IMR-90 (cell line): ENCODE measurements at regions not wholly inside any gene's neighbourhood (a gene's known extent, or its start where the extent isn't known, plus 50 kb on each side); places are given as distances from the start of the nearest gene placed in this dataset.

Source experiments
- ATAC-seq: fragments of 200-7000 bp; cut with Tn5 transposase; 2 replicates; pipeline ENCODE4 v1.9.1; 2020; ENCODE audit warnings: low read depth, mild to moderate bottlenecking, moderate library complexity
- BruUV-seq: library from RNA; stranded (reverse); fragments of 400-500 nt; replicated peaks from 2 replicates; lab custom pipeline; 2021; lab: Mats Ljungman, UMichigan
- CTCF ChIA-PET: fragments of 300-600 bp; formaldehyde crosslinking; extraction: SDS; loops from one replicate; lab custom pipeline; 2021; ENCODE audit warnings: antibody characterized with exemption; lab: Yijun Ruan, JAX
- POLR2A ChIA-PET: fragments of 300-600 bp; sonication (Branson Sonifier 250); formaldehyde crosslinking; loops from one replicate; lab custom pipeline; 2022; ENCODE audit warnings: antibody characterized with exemption; ENCODE audit not compliant: unreplicated experiment; lab: Charles Lee
- DNase-seq: peaks from one replicate; pipeline ENCODE4 v3.0.0; 2013
- H2AFZ ChIP-seq: replicated peaks from 2 replicates; pipeline ENCODE3; 2013; ENCODE audit warnings: low read length, mild to moderate bottlenecking; ENCODE audit not compliant: poor library complexity
- H2AK5ac ChIP-seq: 2 replicates; pipeline ENCODE4 v1.6.1; 2013; ENCODE audit warnings: low read depth, low read length, inconsistent platforms
- H2AK9ac ChIP-seq: replicated peaks from 2 replicates; pipeline ENCODE3; 2013; ENCODE audit warnings: mild to moderate bottlenecking, low read depth, low read length, moderate library complexity; ENCODE audit not compliant: poor library complexity
- H2BK120ac ChIP-seq: 2 replicates; pipeline ENCODE4 v1.6.1; 2013; ENCODE audit warnings: low read depth, low read length, inconsistent platforms
- H2BK15ac ChIP-seq: 3 replicates; pipeline ENCODE4 v1.6.1; 2013; ENCODE audit warnings: low read depth, low read length, inconsistent platforms
- H2BK20ac ChIP-seq: 2 replicates; pipeline ENCODE4 v1.6.1; 2013; ENCODE audit warnings: low read depth, mild to moderate bottlenecking, inconsistent platforms, low read length, moderate library complexity
- H2BK5ac ChIP-seq: 2 replicates; pipeline ENCODE4 v1.6.1; 2013; ENCODE audit warnings: mild to moderate bottlenecking, low read depth, low read length, inconsistent platforms; ENCODE audit not compliant: poor library complexity, severe bottlenecking
- H3K14ac ChIP-seq: replicated peaks from 2 replicates; pipeline ENCODE4 v1.6.1; 2013; ENCODE audit warnings: low read depth, low read length, inconsistent platforms
- H3K18ac ChIP-seq: 2 replicates; pipeline ENCODE4 v1.6.1; 2013; ENCODE audit warnings: low read depth, low read length, control low read depth
- H3K23ac ChIP-seq: 2 replicates; pipeline ENCODE4 v1.6.1; 2013; ENCODE audit warnings: low read depth, low read length, inconsistent platforms
- H3K27ac ChIP-seq: 2 replicates; pipeline ENCODE4 v1.5.1; 2013; ENCODE audit warnings: mild to moderate bottlenecking, control low read depth, low read length; ENCODE audit not compliant: insufficient read depth
- H3K27me3 ChIP-seq: 2 replicates; pipeline ENCODE4 v1.6.1; 2013; ENCODE audit warnings: low read length; ENCODE audit not compliant: control insufficient read depth, insufficient read depth
- H3K36me3 ChIP-seq: 2 replicates; pipeline ENCODE4 v1.6.1; 2013; ENCODE audit warnings: low read length, mixed read lengths; ENCODE audit not compliant: control insufficient read depth, insufficient read depth
- H3K4ac ChIP-seq: 2 replicates; pipeline ENCODE4 v1.6.1; 2013; ENCODE audit warnings: low read depth, low read length, inconsistent platforms
- H3K4me1 ChIP-seq: 2 replicates; pipeline ENCODE4 v1.6.1; 2013; ENCODE audit warnings: low read length, mixed read lengths; ENCODE audit not compliant: control insufficient read depth, insufficient read depth
- H3K4me2 ChIP-seq: 2 replicates; pipeline ENCODE4 v1.6.1; 2013; ENCODE audit warnings: low read depth, mild to moderate bottlenecking, control low read depth, low read length, moderate library complexity
- H3K4me3 ChIP-seq: 2 replicates; pipeline ENCODE4 v1.5.1; 2013; ENCODE audit warnings: low read depth, mild to moderate bottlenecking, control low read depth, low read length, moderate library complexity; ENCODE audit not compliant: insufficient read depth
- H3K56ac ChIP-seq: 2 replicates; pipeline ENCODE4 v1.6.1; 2013; ENCODE audit warnings: low read length, inconsistent platforms; ENCODE audit not compliant: insufficient read depth; ENCODE audit errors: extremely low read depth
- H3K79me1 ChIP-seq, 2 experiments: 2 replicates each; pipeline ENCODE4 v1.6.1; 2013; ENCODE audit warnings: low read length in 2 of 2, inconsistent platforms in 1 of 2, low read depth in 1 of 2
- H3K9ac ChIP-seq: 2 replicates; pipeline ENCODE4 v1.6.1; 2013; ENCODE audit warnings: low read depth, low read length, control low read depth
- H3K9me1 ChIP-seq: 2 replicates; pipeline ENCODE4 v1.6.1; 2013; ENCODE audit warnings: low read length, inconsistent platforms; ENCODE audit not compliant: insufficient read depth
- H3K9me3 ChIP-seq: 2 replicates; pipeline ENCODE4 v1.6.1; 2013; ENCODE audit warnings: low read length; ENCODE audit not compliant: control insufficient read depth, insufficient read depth
- H4K20me1 ChIP-seq: 2 replicates; pipeline ENCODE4 v1.6.1; 2013; ENCODE audit warnings: low read length, inconsistent platforms; ENCODE audit not compliant: insufficient read depth
- H4K5ac ChIP-seq: 2 replicates; pipeline ENCODE4 v1.6.1; 2013; ENCODE audit warnings: mild to moderate bottlenecking, low read depth, low read length, control low read depth
- H4K8ac ChIP-seq, 2 experiments: 2 replicates each; pipeline ENCODE4 v1.6.1; 2013; ENCODE audit warnings: low read depth in 2 of 2, low read length in 2 of 2, control low read depth in 1 of 2, inconsistent platforms in 1 of 2
- H4K91ac ChIP-seq: 2 replicates; pipeline ENCODE4 v1.6.1; 2013; ENCODE audit warnings: low read depth, low read length, inconsistent platforms; ENCODE audit not compliant: insufficient read depth
- BHLHE40 ChIP-seq: fragments of 150-350 bp; IDR thresholded peaks from 2 replicates; pipeline ENCODE4 v1.6.1; 2016; ENCODE audit warnings: mild to moderate bottlenecking, low read depth, low read length
- CEBPB ChIP-seq: IDR thresholded peaks from 2 replicates; pipeline ENCODE4 v1.6.1; 2012; ENCODE audit warnings: low read depth, low read length, improper control_type of control experiment
- CHD1 ChIP-seq: IDR thresholded peaks from 2 replicates; pipeline ENCODE4 v1.6.1; 2012; ENCODE audit warnings: low read depth, low read length, improper control_type of control experiment
- FOS ChIP-seq: fragments of 150-350 bp; IDR thresholded peaks from 2 replicates; pipeline ENCODE4 v1.6.1; 2016; ENCODE audit warnings: low read depth, low read length
- MAFK ChIP-seq: IDR thresholded peaks from 2 replicates; pipeline ENCODE4 v1.6.1; 2012; ENCODE audit warnings: low read depth, low read length, improper control_type of control experiment
- MAZ ChIP-seq: IDR thresholded peaks from 2 replicates; pipeline ENCODE4 v1.6.1; 2012; ENCODE audit warnings: low read depth, mild to moderate bottlenecking, low read length, improper control_type of control experiment, moderate library complexity, borderline replicate concordance
- MXI1 ChIP-seq: IDR thresholded peaks from 2 replicates; pipeline ENCODE4 v1.6.1; 2012; ENCODE audit warnings: low read depth, mild to moderate bottlenecking, low read length, moderate library complexity, borderline replicate concordance
- POLR2A ChIP-seq: IDR thresholded peaks from 2 replicates; pipeline ENCODE4 v1.6.1; 2012; ENCODE audit warnings: mild to moderate bottlenecking, low read depth, low read length
- RAD21 ChIP-seq: IDR thresholded peaks from 2 replicates; pipeline ENCODE4 v1.6.1; 2012; ENCODE audit warnings: low read length, improper control_type of control experiment
- RCOR1 ChIP-seq: IDR thresholded peaks from 2 replicates; pipeline ENCODE4 v1.6.1; 2012; ENCODE audit warnings: mild to moderate bottlenecking, low read length, improper control_type of control experiment; ENCODE audit not compliant: insufficient replicate concordance
- RFX5 ChIP-seq: IDR thresholded peaks from 2 replicates; pipeline ENCODE4 v1.8.0; 2012; ENCODE audit warnings: low read depth, mild to moderate bottlenecking, low read length, moderate library complexity
- SMC3 ChIP-seq: fragments of 150-350 bp; IDR thresholded peaks from 2 replicates; pipeline ENCODE4 v1.6.1; 2016; ENCODE audit warnings: low read depth, mild to moderate bottlenecking, antibody characterized with exemption, low read length, moderate library complexity
- WGBS, 2 experiments: methylation state at CpG; one replicate each; pipeline versions ENCODE4 v1.1.5 to v1.1.7; 2013; ENCODE audit warnings: missing lambda C conversion rate in 2 of 2; ENCODE audit not compliant: insufficient read length in 1 of 2; ENCODE audit errors: extremely low coverage in 2 of 2; 5-methylcytosine and 5-hydroxymethylcytosine counted together
- dilution Hi-C: fragments of 300-500 bp; cut with HindIII; formaldehyde crosslinking; loops from one replicate; pipeline ENCODE4 v1.14.3; 2018; ENCODE audit warnings: low sequenced_read_pairs; ENCODE audit not compliant: unreplicated experiment
- in situ Hi-C: fragments of 300-500 bp; cut with MboI; formaldehyde crosslinking; loops from 3 replicates; pipeline ENCODE4 v1.14.3; 2019; ENCODE audit warnings: low sequenced_read_pairs, inconsistent platforms, mixed read lengths
- intact Hi-C: fragments of 100-400 bp; cut with micrococcal nuclease; formaldehyde crosslinking; loops from 2 replicates; pipeline ENCODE4 v1.10.0; 2022
- TF ChIP-seq, protein P1 (sequence below): fragments of 150-350 bp; IDR thresholded peaks from 2 replicates; pipeline ENCODE4 v1.6.1; 2016; ENCODE audit warnings: low read depth, mild to moderate bottlenecking, low read length, moderate library complexity, borderline replicate concordance
- TF ChIP-seq, protein P2 (sequence below): fragments of 150-350 bp; IDR thresholded peaks from 2 replicates; pipeline ENCODE4 v1.6.1; 2017; ENCODE audit warnings: mild to moderate bottlenecking, antibody characterized with exemption, low read length, low read depth

DNA sequence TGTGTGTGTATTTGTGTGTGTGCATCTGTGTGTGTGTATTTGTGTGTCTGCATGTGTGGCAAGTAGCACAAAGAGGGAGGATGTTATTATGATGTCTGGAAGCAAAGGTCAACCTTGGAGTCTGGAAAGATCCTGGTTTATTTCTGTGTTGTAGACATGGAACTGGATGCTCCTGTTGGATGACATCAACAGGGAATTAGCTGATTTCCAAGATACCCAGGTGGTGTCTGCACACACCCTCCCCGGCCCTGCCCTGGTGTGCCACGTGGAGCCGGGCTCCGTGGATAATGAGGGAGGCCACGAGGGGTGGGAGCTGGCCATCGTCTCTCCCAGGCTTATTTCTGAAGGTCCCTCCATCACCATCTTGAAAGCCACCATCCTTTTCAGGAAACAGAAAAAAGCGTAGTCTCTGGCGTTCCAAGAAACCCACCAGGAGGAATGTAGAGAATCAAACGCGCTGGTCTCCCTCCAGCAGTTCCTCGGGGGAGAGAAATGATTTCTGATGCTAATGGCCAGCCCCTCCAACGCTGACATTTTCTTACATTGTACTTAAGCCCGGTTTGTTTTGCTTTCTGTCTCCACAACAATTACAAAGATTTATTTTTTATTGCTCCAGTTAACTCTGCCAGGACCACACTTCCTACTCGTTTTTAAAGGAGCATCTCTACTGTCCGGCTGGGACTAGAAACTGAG, 93.3 kb downstream of the FOXL1 start (continued):
- no peak for TF ChIP-seq MXI1

DNA sequence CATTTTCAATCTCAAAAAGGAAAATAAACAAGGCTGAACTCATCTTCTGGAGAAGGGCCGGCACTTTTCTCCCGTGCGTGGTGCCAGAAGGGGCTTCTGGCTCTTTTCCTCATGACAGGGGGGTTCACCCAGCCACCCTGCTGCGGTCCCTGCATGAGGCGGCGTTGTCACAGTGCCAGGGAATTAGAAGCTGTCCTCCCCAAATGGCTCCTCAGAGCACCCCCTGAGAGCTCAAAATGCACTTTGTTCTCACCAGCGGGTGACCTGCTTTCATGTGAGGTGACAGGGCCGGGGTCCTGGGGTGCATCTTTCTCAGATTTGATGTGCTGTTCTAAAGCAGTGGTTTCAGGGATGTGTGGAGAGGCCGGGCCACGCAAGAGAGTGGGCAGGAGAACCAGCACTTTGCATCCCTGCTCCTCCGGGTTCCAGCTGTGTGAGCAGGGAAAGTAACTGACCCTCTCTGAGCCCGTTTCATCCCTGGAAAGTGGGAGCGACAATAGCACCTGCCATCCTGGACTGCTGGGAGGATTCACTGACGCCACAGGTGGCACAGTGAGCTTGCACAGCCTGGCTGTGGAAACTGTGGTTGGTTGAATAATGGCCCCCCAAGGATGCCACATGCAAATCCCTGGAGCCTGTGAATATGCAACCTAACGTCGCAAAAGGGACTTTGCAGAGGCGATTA, 94.0 kb downstream of the FOXL1 start:
- peak overlapping the region; percentile 30; the same call in 1 of the 2 replicates for H3K14ac ChIP-seq
- ATAC-seq, result no peak
- POLR2A ChIA-PET, result no interaction called here
- in situ Hi-C loops, result no loop called here
- 66% methylated on average over 10 of the region's 17 CpGs; no CpG with 5 or more reads in 1 of the 2 experiments for WGBS, 2 experiments
- dilution Hi-C loops, result no loop called here
- peaks cover 27% of the 10 kb centered on the region for H3K4me1 ChIP-seq
- no peak overlapping the region for H3K27ac ChIP-seq
- no peak overlapping the region for H3K56ac ChIP-seq
- BruUV-seq, result no TSS peak
- peak overlapping the region; percentile 4 for H3K9ac ChIP-seq
- peak overlapping the region; percentile 57 for H2AK5ac ChIP-seq
- H4K5ac ChIP-seq, result no peak overlapping the region
- peak overlapping the region; percentile 3 for H2AK9ac ChIP-seq
- DNase-seq, result no peak
- H3K27me3 ChIP-seq, result no peaks in the 10 kb centered on the region
- peaks cover 4 to 13% of the 10 kb centered on the region in 2 experiments; a peak in 2 of 4 replicates for H3K79me1 ChIP-seq
- H3K36me3 ChIP-seq, result no peaks in the 10 kb centered on the region
- peak overlapping the region; percentile 48; the same call in 1 of the 2 replicates for H3K23ac ChIP-seq
- H3K4ac ChIP-seq, result peak overlapping the region; percentile 57
- H2BK20ac ChIP-seq, result peak overlapping the region; percentile 30
- intact Hi-C loops, result no loop called here
- H2BK5ac ChIP-seq, result no peak overlapping the region
- H4K8ac ChIP-seq, result peak overlapping the region; percentile 50 to 90; a peak in 2 of 4 replicates
- no peak overlapping the region for H3K18ac ChIP-seq
- H2AFZ ChIP-seq, result peak overlapping the region; percentile 15
- TF ChIP-seq RFX5 (no peak), MAZ (no peak), MXI1 (no peak), SMC3 (no peak), MAFK (no peak), CHD1 (no peak), POLR2A (no peak), RCOR1 (no peak), RAD21 (no peak), BHLHE40 (no peak), FOS (no peak), CEBPB (no peak)
- TF ChIP-seq, protein P1, sequence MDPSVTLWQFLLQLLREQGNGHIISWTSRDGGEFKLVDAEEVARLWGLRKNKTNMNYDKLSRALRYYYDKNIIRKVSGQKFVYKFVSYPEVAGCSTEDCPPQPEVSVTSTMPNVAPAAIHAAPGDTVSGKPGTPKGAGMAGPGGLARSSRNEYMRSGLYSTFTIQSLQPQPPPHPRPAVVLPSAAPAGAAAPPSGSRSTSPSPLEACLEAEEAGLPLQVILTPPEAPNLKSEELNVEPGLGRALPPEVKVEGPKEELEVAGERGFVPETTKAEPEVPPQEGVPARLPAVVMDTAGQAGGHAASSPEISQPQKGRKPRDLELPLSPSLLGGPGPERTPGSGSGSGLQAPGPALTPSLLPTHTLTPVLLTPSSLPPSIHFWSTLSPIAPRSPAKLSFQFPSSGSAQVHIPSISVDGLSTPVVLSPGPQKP, result no peak
- TF ChIP-seq, protein P2, sequence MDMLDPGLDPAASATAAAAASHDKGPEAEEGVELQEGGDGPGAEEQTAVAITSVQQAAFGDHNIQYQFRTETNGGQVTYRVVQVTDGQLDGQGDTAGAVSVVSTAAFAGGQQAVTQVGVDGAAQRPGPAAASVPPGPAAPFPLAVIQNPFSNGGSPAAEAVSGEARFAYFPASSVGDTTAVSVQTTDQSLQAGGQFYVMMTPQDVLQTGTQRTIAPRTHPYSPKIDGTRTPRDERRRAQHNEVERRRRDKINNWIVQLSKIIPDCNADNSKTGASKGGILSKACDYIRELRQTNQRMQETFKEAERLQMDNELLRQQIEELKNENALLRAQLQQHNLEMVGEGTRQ, result no peak
- no peak overlapping the region for H3K4me3 ChIP-seq
- 0 out of 2 replicates have a peak overlapping the region, but pooled peaks have one; percentile 54 for H4K91ac ChIP-seq
- H4K20me1 ChIP-seq, result no peaks in the 10 kb centered on the region
- H2BK15ac ChIP-seq, result peak overlapping the region; percentile 16; the same call in 1 of the 3 replicates
- H3K9me3 ChIP-seq, result peaks cover 3% of the 10 kb centered on the region; the same call in 1 of the 2 replicates
- H2BK120ac ChIP-seq, result peak overlapping the region; percentile 85; the same call in 1 of the 2 replicates
- H3K4me2 ChIP-seq, result peak overlapping the region; percentile 36
- H3K9me1 ChIP-seq, result peaks cover 15% of the 10 kb centered on the region
- CTCF ChIA-PET, result no interaction called here
